IMR-90 (cell line): ENCODE measurements at regions not wholly inside any gene's neighbourhood (a gene's known extent, or its start where the extent isn't known, plus 50 kb on each side); places are given as distances from the start of the nearest gene placed in this dataset.

ENCODE experiments used
- CHD1 ChIP-seq: IDR thresholded peaks from 2 replicates; pipeline ENCODE4 v1.6.1; 2012; ENCODE audit warnings: low read depth, low read length, improper control_type of control experiment
- CTCF ChIP-seq: conservative IDR thresholded peaks from 2 replicates; pipeline ENCODE4 v1.5.1; 2012; ENCODE audit warnings: mild to moderate bottlenecking, low read depth, low read length, improper control_type of control experiment
- FOS ChIP-seq: fragments of 150-350 bp; IDR thresholded peaks from 2 replicates; pipeline ENCODE4 v1.6.1; 2016; ENCODE audit warnings: low read depth, low read length
- POLR2A ChIP-seq: IDR thresholded peaks from 2 replicates; pipeline ENCODE4 v1.6.1; 2012; ENCODE audit warnings: mild to moderate bottlenecking, low read depth, low read length
- USF2 ChIP-seq: fragments of 150-350 bp; IDR thresholded peaks from 2 replicates; pipeline ENCODE4 v1.6.1; 2017; ENCODE audit warnings: mild to moderate bottlenecking, antibody characterized with exemption, low read length, low read depth

GRCh38 chr16:17970157-17970765, 366.3 kb downstream of the NPIPA8 start:
- TF ChIP-seq USF2 (no peak), CTCF (no peak), POLR2A (no peak), CHD1 (no peak), FOS (no peak)
